ENCODE measurements at regions not wholly inside any gene's neighbourhood (a gene's known extent, or its start where the extent isn't known, plus 50 kb on each side); places are given as distances from the start of the nearest gene placed in this dataset.

- intact Hi-C loops (cut with DNase I) = no loop called here
- H3K36me3 ChIP-seq (ENCODE audit: control insufficient read depth in 2 of 3, insufficient read depth in 3 of 3, low read length in 3 of 3) = no peaks in the 10 kb centered on the region
- no peak overlapping the region for H3K4me3 ChIP-seq (ENCODE audit: low read length in 3 of 3)
- no peaks in the 10 kb centered on the region for H3K9me3 ChIP-seq (ENCODE audit: control insufficient read depth in 2 of 3, insufficient read depth in 1 of 3, low read length in 3 of 3)
- no peak overlapping the region for H3K9ac ChIP-seq (ENCODE audit: low read length in 3 of 3)
- no peak for FAIRE-seq
- H3K27me3 ChIP-seq (ENCODE audit: control insufficient read depth, insufficient read depth, low read length) = no peaks in the 10 kb centered on the region
- no peak for TF ChIP-seq CTCF (IDR thresholded peaks at IDR 0.05; ENCODE audit: borderline replicate concordance, extremely low read depth, insufficient read depth)
- no peaks in the 10 kb centered on the region for H3K4me1 ChIP-seq (ENCODE audit: control insufficient read depth in 2 of 3, insufficient read depth in 2 of 3, low read depth in 1 of 3, low read length in 3 of 3)
- H3K27ac ChIP-seq (ENCODE audit: low read depth in 2 of 2, low read length in 2 of 2) = no peak overlapping the region
- DNase-seq = no peak
Observed at GRCh38 chr4:126137782-126138170, 823.0 kb downstream of the FAT4 start.

- no peak for FAIRE-seq
- no peak for TF ChIP-seq CTCF (IDR thresholded peaks at IDR 0.05; ENCODE audit: borderline replicate concordance, extremely low read depth, insufficient read depth)
- intact Hi-C loops (cut with DNase I) = no loop called here
Observed at GRCh38 chr4:126144543-126145237, 829.9 kb downstream of the FAT4 start.

GRCh38 chr4:126168484-126168883 is 853.7 kb downstream of the FAT4 start:
- no peaks in the 10 kb centered on the region for H3K36me3 ChIP-seq (ENCODE audit: control insufficient read depth in 2 of 3, insufficient read depth in 3 of 3, low read length in 3 of 3)
- no peak overlapping the region for H3K27ac ChIP-seq (ENCODE audit: low read depth in 2 of 2, low read length in 2 of 2)
- no peak overlapping the region for H3K9ac ChIP-seq (ENCODE audit: low read length in 3 of 3)
- no peaks in the 10 kb centered on the region for H3K27me3 ChIP-seq (ENCODE audit: control insufficient read depth, insufficient read depth, low read length)
- no peak for TF ChIP-seq CTCF (IDR thresholded peaks at IDR 0.05; ENCODE audit: borderline replicate concordance, extremely low read depth, insufficient read depth)
- intact Hi-C loops (cut with DNase I) = no loop called here
- no peaks in the 10 kb centered on the region for H3K9me3 ChIP-seq (ENCODE audit: control insufficient read depth in 2 of 3, insufficient read depth in 1 of 3, low read length in 3 of 3)
- FAIRE-seq (no peak), DNase-seq (no peak)
- no peak overlapping the region for H3K4me3 ChIP-seq (ENCODE audit: low read length in 3 of 3)
- no peaks in the 10 kb centered on the region for H3K4me1 ChIP-seq (ENCODE audit: control insufficient read depth in 2 of 3, insufficient read depth in 2 of 3, low read depth in 1 of 3, low read length in 3 of 3)

More at GRCh38 chr4:126144543-126145237, 829.9 kb downstream of the FAT4 start:
- no peaks in the 10 kb centered on the region for H3K4me1 ChIP-seq (ENCODE audit: control insufficient read depth in 2 of 3, insufficient read depth in 2 of 3, low read depth in 1 of 3, low read length in 3 of 3)
- DNase-seq = no peak
- H3K36me3 ChIP-seq (ENCODE audit: control insufficient read depth in 2 of 3, insufficient read depth in 3 of 3, low read length in 3 of 3) = no peaks in the 10 kb centered on the region
- no peaks in the 10 kb centered on the region for H3K9me3 ChIP-seq (ENCODE audit: control insufficient read depth in 2 of 3, insufficient read depth in 1 of 3, low read length in 3 of 3)
- no peak overlapping the region for H3K9ac ChIP-seq (ENCODE audit: low read length in 3 of 3)
- H3K4me3 ChIP-seq (ENCODE audit: low read length in 3 of 3) = no peak overlapping the region
- no peak overlapping the region for H3K27ac ChIP-seq (ENCODE audit: low read depth in 2 of 2, low read length in 2 of 2)
- H3K27me3 ChIP-seq (ENCODE audit: control insufficient read depth, insufficient read depth, low read length) = no peaks in the 10 kb centered on the region

GRCh38 chr4:126172126-126172525 is 857.4 kb downstream of the FAT4 start:
- Histone ChIP-seq H3K9ac (ENCODE audit: low read length in 3 of 3) (no peak overlapping the region), H3K36me3 (ENCODE audit: control insufficient read depth in 2 of 3, insufficient read depth in 3 of 3, low read length in 3 of 3) (no peaks in the 10 kb centered on the region), H3K4me1 (ENCODE audit: control insufficient read depth in 2 of 3, insufficient read depth in 2 of 3, low read depth in 1 of 3, low read length in 3 of 3) (no peaks in the 10 kb centered on the region), H3K9me3 (ENCODE audit: control insufficient read depth in 2 of 3, insufficient read depth in 1 of 3, low read length in 3 of 3) (no peaks in the 10 kb centered on the region), H3K27ac (ENCODE audit: low read depth in 2 of 2, low read length in 2 of 2) (no peak overlapping the region), H3K4me3 (ENCODE audit: low read length in 3 of 3) (no peak overlapping the region), H3K27me3 (ENCODE audit: control insufficient read depth, insufficient read depth, low read length) (no peaks in the 10 kb centered on the region)
- TF ChIP-seq CTCF (IDR thresholded peaks at IDR 0.05; ENCODE audit: borderline replicate concordance, extremely low read depth, insufficient read depth) = no peak
- FAIRE-seq (no peak), DNase-seq (no peak)
- intact Hi-C loops (cut with DNase I) = no loop called here

Measured in kidney (tissue), 13 donors.